Esophagus muscularis mucosa (tissue), 4 donors: ENCODE measurements at regions not wholly inside any gene's neighbourhood (a gene's known extent, or its start where the extent isn't known, plus 50 kb on each side); places are given as distances from the start of the nearest gene placed in this dataset.

Experiments used
- EP300 ChIP-seq: sonication (generic); formaldehyde crosslinking; IDR thresholded peaks from one replicate; pipeline ENCODE4 v1.6.1; 2017; ENCODE audit warnings: antibody characterized with exemption
- POLR2A ChIP-seq: fragments of 450-650 bp; IDR thresholded peaks from one replicate; pipeline ENCODE4 v1.6.1; 2017; ENCODE audit warnings: antibody characterized with exemption, moderate library complexity, mild to moderate bottlenecking, low read depth
- POLR2AphosphoS5 ChIP-seq, 2 donors: sonication (generic); formaldehyde crosslinking; IDR thresholded peaks; one replicate each; pipeline ENCODE4 v1.6.1; 2017; ENCODE audit warnings: antibody characterized with exemption in 2 of 2
- TF ChIP-seq, protein P1 (sequence below), 3 experiments: fragments of 200-600 bp in 2 of 3; fragments of 450-650 bp in 1 of 3; sonication (generic) in 2 of 3; IDR thresholded peaks; one replicate each; pipeline ENCODE4 v1.5.1; 2017 to 2019; ENCODE audit warnings: antibody characterized with exemption in 3 of 3, mild to moderate bottlenecking in 2 of 3, moderate library complexity in 1 of 3

DNA sequence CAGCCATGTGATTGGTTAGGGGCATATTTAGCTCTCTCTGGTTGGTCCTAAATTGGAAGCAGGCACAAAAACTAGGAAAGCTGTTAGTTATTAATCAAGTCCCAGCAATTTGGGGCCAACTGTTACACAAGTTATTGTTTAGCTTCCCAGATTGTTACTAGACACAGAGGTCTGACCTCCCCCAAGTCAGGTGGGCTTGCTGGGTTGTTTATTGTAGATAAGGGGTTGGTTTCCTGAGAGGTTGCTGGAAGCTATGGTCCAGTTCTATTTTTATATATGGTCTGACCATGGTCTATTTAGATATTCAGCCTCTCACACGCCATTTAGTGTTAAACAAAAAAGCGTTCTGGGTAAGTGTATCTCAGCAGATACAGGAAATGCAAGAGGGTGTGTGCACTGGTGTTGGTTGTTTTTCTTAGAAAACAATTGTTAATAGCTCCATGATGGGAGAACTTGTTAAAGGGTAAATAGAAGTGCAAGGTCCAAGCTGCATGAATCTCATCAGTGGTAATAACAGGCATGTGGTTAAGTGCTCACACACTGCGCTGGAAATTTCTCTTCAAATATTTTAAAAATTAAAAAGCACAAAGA lies 150.0 kb downstream of the RAP2A start:
- TF ChIP-seq, protein P1, sequence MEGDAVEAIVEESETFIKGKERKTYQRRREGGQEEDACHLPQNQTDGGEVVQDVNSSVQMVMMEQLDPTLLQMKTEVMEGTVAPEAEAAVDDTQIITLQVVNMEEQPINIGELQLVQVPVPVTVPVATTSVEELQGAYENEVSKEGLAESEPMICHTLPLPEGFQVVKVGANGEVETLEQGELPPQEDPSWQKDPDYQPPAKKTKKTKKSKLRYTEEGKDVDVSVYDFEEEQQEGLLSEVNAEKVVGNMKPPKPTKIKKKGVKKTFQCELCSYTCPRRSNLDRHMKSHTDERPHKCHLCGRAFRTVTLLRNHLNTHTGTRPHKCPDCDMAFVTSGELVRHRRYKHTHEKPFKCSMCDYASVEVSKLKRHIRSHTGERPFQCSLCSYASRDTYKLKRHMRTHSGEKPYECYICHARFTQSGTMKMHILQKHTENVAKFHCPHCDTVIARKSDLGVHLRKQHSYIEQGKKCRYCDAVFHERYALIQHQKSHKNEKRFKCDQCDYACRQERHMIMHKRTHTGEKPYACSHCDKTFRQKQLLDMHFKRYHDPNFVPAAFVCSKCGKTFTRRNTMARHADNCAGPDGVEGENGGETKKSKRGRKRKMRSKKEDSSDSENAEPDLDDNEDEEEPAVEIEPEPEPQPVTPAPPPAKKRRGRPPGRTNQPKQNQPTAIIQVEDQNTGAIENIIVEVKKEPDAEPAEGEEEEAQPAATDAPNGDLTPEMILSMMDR (IDR thresholded peaks at IDR 0.05), result no peak
- TF ChIP-seq POLR2AphosphoS5 (IDR thresholded peaks at IDR 0.05) (no peak), POLR2A (no peak), EP300 (no peak)
